Bone marrow (tissue), 2 donors: ENCODE measurements at regions not wholly inside any gene's neighbourhood (a gene's known extent, or its start where the extent isn't known, plus 50 kb on each side); places are given as distances from the start of the nearest gene placed in this dataset.

ENCODE experiments used
- DNase-seq, 2 donors: peaks; one replicate each; lab custom pipeline; 2025; lab: John Stamatoyannopoulos, UW

DNA sequence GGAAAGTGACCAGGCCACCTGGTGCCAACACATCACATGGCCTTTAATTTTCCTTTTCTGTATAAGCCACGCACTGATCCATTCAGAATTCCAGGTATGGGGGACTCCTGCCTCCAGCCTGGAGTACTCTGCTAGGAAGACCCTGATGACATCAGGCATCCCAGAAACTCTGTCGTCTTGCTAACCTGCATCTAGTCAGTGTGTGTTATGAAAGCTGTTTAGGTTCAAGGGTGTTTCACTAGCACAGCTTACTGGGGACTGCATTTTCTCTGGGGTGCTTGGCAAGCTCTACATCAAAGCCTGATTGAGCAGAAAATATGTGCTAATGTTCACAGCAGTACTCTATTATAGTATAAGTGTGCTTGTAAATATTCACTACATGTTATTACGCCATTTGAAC is 100.6 kb upstream of the MGMT start:
- DNase-seq, result no peak

DNA sequence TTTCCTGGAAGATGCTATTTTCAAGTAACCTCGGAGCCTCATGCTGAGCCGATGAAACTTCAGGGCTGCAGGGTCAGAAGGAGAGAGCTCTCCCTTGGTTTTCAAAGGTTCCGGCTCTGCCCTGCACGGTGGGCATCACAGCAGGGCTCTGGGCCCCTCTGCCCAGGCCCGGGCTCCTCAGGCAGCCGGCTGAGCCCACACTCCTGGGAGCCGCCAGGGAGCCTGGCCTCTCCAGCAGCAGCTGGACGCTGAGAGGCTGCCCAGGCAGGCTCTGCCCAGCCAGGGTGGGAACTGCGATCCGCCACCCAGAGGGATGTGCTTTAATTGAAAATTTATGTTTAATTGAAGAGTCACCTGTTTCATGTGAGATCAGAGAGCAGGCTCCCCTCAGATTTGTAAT is 97.5 kb upstream of the MGMT start:
- DNase-seq, result no peak

- DNase-seq, result no peak
These were observed 95.5 kb upstream of the MGMT start for GRCh38 chr10:129371541-129371940.

GRCh38 chr10:129372172-129372571 is 94.9 kb upstream of the MGMT start:
- DNase-seq, result no peak

GRCh38 chr10:129373231-129373630 is 93.8 kb upstream of the MGMT start:
- no peak for DNase-seq

DNA sequence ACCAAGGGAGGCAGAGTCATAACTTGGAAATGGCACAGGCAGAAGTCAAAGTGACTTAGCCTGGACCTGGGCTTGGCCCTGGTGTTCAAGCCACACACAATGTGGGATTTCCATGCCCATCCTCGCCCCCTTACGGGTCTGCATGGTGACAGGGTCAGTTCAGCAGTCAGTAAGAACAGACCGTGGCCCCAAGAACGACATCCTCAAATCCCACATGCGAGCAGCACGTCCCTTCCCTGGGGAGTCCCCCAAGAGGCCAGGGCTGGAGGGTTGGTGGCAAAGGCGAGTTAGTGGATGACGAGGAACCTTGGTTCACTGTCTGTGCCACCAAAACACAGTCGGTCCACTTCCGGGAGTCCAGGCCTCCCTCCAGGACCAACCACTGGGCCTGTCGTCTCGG is 93.3 kb upstream of the MGMT start:
- DNase-seq, result no peak

DNA sequence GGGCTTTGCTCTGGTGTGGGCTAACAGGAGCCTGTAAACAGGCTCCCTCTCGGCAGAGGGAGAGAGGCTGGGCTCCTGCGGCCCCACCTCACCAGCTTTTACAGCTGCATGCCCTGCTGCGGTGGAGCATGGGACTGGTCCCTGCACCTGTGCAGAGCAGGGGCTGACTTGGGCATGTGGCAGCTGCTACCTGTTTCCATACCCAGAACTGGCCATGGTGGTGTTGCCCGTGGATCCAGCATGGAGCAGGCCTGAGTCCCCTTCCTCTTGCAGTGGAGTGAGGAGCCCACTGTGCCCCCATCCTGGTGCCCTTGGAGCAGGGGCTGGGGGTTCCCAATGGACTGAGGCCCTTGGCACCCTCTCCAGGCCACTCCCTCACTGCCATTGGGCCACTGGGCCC is 91.9 kb upstream of the MGMT start:
- DNase-seq, result no peak

GRCh38 chr10:129375912-129376311 is 91.1 kb upstream of the MGMT start:
- DNase-seq, result no peak

- no peak for DNase-seq
These were observed 86.8 kb upstream of the MGMT start for GRCh38 chr10:129380279-129380678.

GRCh38 chr10:129381741-129382140 is 85.3 kb upstream of the MGMT start:
- DNase-seq, result no peak

DNA sequence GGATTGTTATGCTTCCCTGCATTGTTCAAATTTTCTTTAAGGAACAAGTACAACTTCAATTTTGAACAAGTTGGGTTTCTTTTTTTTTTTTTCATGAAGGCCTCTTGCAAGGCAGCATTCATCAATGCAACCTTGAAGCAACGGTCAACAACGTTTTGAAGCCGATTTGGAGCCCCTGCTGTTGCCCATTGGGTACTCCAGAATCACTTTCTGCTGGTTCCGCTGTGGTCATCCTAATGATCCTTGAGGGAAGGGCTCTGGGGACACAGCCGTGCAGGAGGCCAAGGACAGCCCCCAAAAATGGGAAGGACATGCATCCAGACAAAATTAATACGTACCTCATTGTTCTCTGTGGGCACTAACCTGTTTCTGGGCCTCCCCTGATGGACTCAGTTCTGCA is 84.6 kb upstream of the MGMT start:
- DNase-seq, result no peak

DNA sequence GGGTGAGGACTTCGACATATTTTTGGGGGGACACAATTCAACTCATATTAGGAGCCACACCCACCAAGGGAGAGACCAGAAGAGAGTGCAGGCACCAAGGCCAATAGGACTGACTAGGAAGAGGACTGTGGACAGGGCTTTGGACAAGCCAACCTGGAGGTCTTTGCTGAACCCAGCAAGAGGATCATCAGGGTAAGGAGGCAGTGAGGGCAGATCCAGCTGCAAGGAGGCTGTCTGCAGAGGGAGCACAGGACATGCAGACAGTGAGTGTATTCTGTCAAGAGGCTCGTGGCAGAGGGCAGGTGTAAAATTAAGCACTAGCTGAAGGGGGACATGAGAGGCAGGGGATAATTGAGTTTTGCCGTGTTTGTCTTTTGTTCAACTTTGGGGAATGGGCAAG is 83.4 kb upstream of the MGMT start:
- DNase-seq, result no peak

- no peak for DNase-seq
These were observed 81.4 kb upstream of the MGMT start for GRCh38 chr10:129385600-129385999.

GRCh38 chr10:129386415-129387257 is 80.4 kb upstream of the MGMT start:
- no peak for DNase-seq

DNA sequence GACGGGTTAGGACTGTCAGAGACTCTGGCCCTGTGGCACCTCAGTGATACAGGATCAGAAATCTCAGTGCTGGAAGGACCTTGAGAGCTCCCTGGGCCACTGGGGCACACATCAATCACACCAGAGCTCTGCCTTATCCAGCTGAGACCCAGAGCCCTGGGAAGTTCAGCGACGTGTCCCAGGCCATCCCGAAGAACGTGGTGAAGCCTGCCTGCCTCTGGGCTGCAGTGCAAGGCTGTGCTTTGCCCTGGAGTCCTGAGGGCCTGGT is 79.8 kb upstream of the MGMT start:
- no peak for DNase-seq

DNA sequence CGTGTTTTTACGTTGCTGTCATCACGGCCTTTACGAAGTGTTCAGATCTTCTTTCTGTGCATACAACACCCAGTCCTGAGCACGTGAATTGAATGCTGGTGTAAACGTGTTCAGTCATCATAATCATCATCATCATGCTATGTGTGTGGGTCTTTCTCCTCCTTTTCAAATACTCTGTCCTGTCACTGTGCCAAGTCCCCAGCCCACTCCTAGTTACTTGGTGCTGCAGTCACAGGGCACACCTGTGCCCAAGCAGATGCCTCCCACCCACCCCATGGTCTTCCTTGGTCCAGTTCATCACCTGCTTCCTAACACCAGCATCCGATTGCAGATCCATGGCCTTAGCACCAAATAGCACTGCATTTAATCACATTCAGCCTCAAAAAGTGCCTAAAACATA is 78.6 kb upstream of the MGMT start:
- no peak for DNase-seq

DNA sequence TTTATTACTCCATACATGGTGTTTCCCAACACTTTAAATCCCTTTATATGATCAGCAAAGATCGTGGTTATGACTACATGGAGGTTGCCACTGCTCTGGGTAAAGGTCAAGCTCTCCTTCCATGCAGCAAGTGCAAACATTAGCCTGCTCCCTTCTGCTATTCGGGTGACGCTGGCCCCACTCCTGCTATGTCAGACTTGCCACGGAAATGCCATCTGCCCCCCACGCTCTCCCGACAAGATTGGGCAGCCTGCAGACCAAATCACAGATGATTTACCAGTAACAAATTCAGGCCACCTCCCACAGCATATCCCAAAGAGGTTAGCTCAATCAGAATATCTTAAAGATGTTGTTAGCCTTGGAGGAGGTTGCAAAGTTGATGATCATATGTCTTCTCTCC is 77.8 kb upstream of the MGMT start:
- DNase-seq, result no peak

- no peak for DNase-seq
These were observed 76.9 kb upstream of the MGMT start for GRCh38 chr10:129390147-129390546.

- no peak for DNase-seq
These were observed 76.3 kb upstream of the MGMT start for GRCh38 chr10:129390726-129391125.

DNA sequence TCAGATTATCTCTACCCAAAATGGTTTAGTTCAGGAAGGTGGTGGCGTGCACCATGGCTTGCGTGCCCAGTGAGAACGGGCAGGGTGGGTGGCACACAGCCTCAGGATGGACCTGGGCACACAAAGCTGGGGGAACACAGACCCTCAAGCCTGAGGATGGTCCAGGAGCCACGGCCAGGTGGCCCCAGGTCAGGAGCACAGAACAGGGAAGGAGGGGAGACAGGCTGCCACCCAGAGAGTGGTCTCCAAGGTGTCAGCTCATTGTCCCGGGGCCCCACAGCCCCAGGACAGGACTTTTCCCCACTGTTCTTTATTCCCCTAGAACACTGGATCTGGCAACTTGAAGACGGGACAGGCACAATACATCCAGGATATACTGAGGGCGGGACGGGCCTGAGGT is 75.6 kb upstream of the MGMT start:
- DNase-seq, result no peak

DNA sequence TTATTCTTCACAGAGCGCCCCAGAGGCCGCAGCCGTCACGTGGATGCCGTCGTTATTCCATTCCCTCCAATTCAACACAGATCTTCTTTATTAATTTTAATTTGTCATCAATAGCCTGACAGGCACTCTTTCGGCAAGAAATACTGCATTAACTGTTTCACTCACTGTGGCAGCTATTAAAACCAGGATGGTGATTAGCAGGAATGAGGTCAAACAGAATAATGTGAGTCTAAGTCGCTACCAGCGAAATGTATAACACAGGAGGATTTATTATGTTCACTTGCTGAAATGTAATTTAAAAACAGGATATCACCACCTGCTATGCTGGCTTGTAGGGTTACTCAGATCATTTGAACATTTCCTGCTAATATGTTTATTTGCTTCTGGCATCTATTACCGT is 74.2 kb upstream of the MGMT start:
- no peak for DNase-seq

- no peak for DNase-seq
These were observed 73.2 kb upstream of the MGMT start for GRCh38 chr10:129393812-129394211.

GRCh38 chr10:129394518-129395328 is 72.3 kb upstream of the MGMT start:
- DNase-seq, result no peak
